ENCODE measurements at regions not wholly inside any gene's neighbourhood (a gene's known extent, or its start where the extent isn't known, plus 50 kb on each side); places are given as distances from the start of the nearest gene placed in this dataset.

DNA sequence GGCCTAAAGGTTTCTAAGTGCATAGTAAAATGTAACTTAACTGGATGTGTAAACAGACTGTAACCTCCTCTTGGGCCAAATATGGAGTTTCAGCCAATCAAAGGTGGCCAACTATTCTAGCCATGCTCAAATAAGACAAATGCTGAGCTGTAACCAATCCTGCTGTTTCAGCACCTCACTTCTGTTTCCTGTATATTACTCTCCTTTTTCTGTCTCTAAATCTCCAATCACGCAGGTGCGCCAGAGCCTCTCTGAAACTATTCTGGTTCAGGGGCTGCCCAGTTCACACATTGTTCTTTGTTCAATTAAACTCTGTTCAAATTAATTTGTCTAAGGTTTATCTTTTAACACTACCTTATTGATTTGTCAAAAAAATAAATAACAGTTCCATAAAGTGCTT, 532.7 kb upstream of the DCC start:
- no peak overlapping the region for H3K23ac ChIP-seq (ENCODE audit: insufficient read length)
- CTCF ChIA-PET (ENCODE audit: partially characterized antibody), result interaction anchor here (0.6 kb wide), 2 partner anchors 40 to 193 kb away, joined by 3 to 4 read pairs; no protein-coding TSS in a partner anchor
- POLR2A ChIA-PET (ENCODE audit: partially characterized antibody), result no interaction called here
- H3K4ac ChIP-seq (replicated peaks; ENCODE audit: insufficient read length, low read depth, low read length), result no peak overlapping the region
- FAIRE-seq, result no peak
- H3K79me1 ChIP-seq (ENCODE audit: low read depth, low read length), result no peaks in the 10 kb centered on the region
- no peak overlapping the region for H3K4me2 ChIP-seq (ENCODE audit: insufficient read depth in 1 of 2, low read depth in 2 of 2, low read length in 2 of 2)
- no peak overlapping the region for H2BK20ac ChIP-seq (ENCODE audit: low read length)
- H4K91ac ChIP-seq (replicated peaks; ENCODE audit: insufficient read length, low read length), result no peak overlapping the region
- H3K4me3 ChIP-seq (ENCODE audit: extremely low read depth in 1 of 4, insufficient read depth in 2 of 4, low read depth in 3 of 4, low read length in 4 of 4), result no peak overlapping the region
- no peaks in the 10 kb centered on the region for H3K27me3 ChIP-seq (replicated peaks in 1 of 4; ENCODE audit: control insufficient read depth in 3 of 4, extremely low read depth in 1 of 4, insufficient read depth in 3 of 4, low read length in 3 of 4)
- H3K18ac ChIP-seq (ENCODE audit: extremely low read depth, low read length), result no peak overlapping the region
- H4K5ac ChIP-seq (ENCODE audit: insufficient read length, low read depth, low read length), result no peak overlapping the region
- no peak overlapping the region for H3K14ac ChIP-seq (ENCODE audit: insufficient read length)
- WGBS, 2 experiments (ENCODE audit: extremely low coverage in 1 of 2, insufficient coverage in 1 of 2, insufficient read length in 1 of 2, insufficient replicate concordance in 2 of 2, low coverage in 1 of 2, low lambda C conversion rate in 2 of 2, missing lambda C conversion rate in 1 of 2), result 90% methylated on average over 2 of the region's 2 CpGs; no CpG with 5 or more reads in 1 of the 2 experiments
- H2AK5ac ChIP-seq (ENCODE audit: low read depth, low read length), result no peak overlapping the region
- no peak overlapping the region for H2BK15ac ChIP-seq (ENCODE audit: low read length)
- no peak overlapping the region for H4K8ac ChIP-seq (ENCODE audit: extremely low read depth, insufficient read depth, low read length)
- TF ChIP-seq RNF2 (IDR thresholded peaks at IDR 0.05; ENCODE audit: borderline replicate concordance, low read depth, low read length, missing control alignments, poor library complexity, severe bottlenecking), result no peak
- no peak for TF ChIP-seq KDM5A (IDR thresholded peaks at IDR 0.05; ENCODE audit: low read length)
- no peak for TF ChIP-seq RXRA (IDR thresholded peaks at IDR 0.05; ENCODE audit: insufficient read depth, low read depth, low read length)
- no peak for TF ChIP-seq HDAC6 (IDR thresholded peaks at IDR 0.05; ENCODE audit: low read depth, low read length)
- no peak for TF ChIP-seq EZH2 (IDR thresholded peaks at IDR 0.05; ENCODE audit: low read depth, low read length, severe bottlenecking)
- no peak for TF ChIP-seq CTBP2 (IDR thresholded peaks at IDR 0.05; ENCODE audit: borderline replicate concordance, insufficient read depth, insufficient read length, low read length)
- TF ChIP-seq SUZ12 (IDR thresholded peaks at IDR 0.05; ENCODE audit: low read length), result no peak
- TF ChIP-seq, protein P1, sequence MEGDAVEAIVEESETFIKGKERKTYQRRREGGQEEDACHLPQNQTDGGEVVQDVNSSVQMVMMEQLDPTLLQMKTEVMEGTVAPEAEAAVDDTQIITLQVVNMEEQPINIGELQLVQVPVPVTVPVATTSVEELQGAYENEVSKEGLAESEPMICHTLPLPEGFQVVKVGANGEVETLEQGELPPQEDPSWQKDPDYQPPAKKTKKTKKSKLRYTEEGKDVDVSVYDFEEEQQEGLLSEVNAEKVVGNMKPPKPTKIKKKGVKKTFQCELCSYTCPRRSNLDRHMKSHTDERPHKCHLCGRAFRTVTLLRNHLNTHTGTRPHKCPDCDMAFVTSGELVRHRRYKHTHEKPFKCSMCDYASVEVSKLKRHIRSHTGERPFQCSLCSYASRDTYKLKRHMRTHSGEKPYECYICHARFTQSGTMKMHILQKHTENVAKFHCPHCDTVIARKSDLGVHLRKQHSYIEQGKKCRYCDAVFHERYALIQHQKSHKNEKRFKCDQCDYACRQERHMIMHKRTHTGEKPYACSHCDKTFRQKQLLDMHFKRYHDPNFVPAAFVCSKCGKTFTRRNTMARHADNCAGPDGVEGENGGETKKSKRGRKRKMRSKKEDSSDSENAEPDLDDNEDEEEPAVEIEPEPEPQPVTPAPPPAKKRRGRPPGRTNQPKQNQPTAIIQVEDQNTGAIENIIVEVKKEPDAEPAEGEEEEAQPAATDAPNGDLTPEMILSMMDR (IDR thresholded peaks at IDR 0.05; ENCODE audit: control extremely low read depth in 1 of 3, insufficient read depth in 1 of 3, low read depth in 1 of 3, low read length in 3 of 3), result no peak
- TF ChIP-seq FOSL1 (IDR thresholded peaks at IDR 0.05; ENCODE audit: insufficient read depth, low read depth, low read length), result no peak
- TF ChIP-seq SIRT6 (IDR thresholded peaks at IDR 0.05; ENCODE audit: low read length), result no peak
- H2BK120ac ChIP-seq (replicated peaks; ENCODE audit: low read depth, low read length), result no peak overlapping the region
- H2BK12ac ChIP-seq (ENCODE audit: low read depth, low read length), result no peak overlapping the region
- no peak for DNase-seq (ENCODE audit: low read depth in 1 of 2, low spot score in 2 of 2)
- H4K20me1 ChIP-seq (replicated peaks in 1 of 2; ENCODE audit: control insufficient read depth in 1 of 2, insufficient read depth in 2 of 2, low read length in 2 of 2), result no peaks in the 10 kb centered on the region
- H3K27ac ChIP-seq (ENCODE audit: low read depth, low read length), result no peak overlapping the region
- H2BK5ac ChIP-seq (ENCODE audit: low read depth, low read length), result no peak overlapping the region
- no peaks in the 10 kb centered on the region for H3K9me3 ChIP-seq (ENCODE audit: insufficient read depth in 2 of 2, low read depth in 1 of 2, low read length in 1 of 2)
- H3K56ac ChIP-seq (replicated peaks; ENCODE audit: insufficient read length, low read depth, low read length), result no peak overlapping the region
- no peaks in the 10 kb centered on the region for H3K36me3 ChIP-seq (ENCODE audit: control insufficient read depth in 2 of 4, insufficient read depth in 4 of 4, low read length in 3 of 4)
- no peak overlapping the region for H2AFZ ChIP-seq (ENCODE audit: low read length)
- no peaks in the 10 kb centered on the region for H3K4me1 ChIP-seq (replicated peaks in 1 of 4; ENCODE audit: control insufficient read depth in 3 of 4, insufficient read depth in 4 of 4, low read length in 3 of 4)
- no peaks in the 10 kb centered on the region for H3K23me2 ChIP-seq (ENCODE audit: low read depth, low read length)
- H3K9ac ChIP-seq (replicated peaks in 1 of 4; ENCODE audit: extremely low read depth in 1 of 4, low read depth in 3 of 4, low read length in 3 of 4), result no peak overlapping the region
- no peaks in the 10 kb centered on the region for H3K79me2 ChIP-seq (ENCODE audit: control insufficient read depth in 1 of 2, insufficient read depth in 2 of 2, low read length in 2 of 2)
